Breast epithelium (tissue), 3 donors: ENCODE measurements at regions not wholly inside any gene's neighbourhood (a gene's known extent, or its start where the extent isn't known, plus 50 kb on each side); places are given as distances from the start of the nearest gene placed in this dataset.

Source experiments
- CTCF ChIP-seq, 3 donors: fragments of 450-650 bp; IDR thresholded peaks; one replicate each; pipeline ENCODE4 v1.5.1; 2016 to 2017; ENCODE audit warnings: antibody characterized with exemption in 3 of 3, mild to moderate bottlenecking in 3 of 3, moderate library complexity in 3 of 3
- POLR2AphosphoS5 ChIP-seq, 3 donors: sonication (generic); formaldehyde crosslinking; IDR thresholded peaks; one replicate each; pipeline ENCODE4 v1.6.1; 2017; ENCODE audit warnings: antibody characterized with exemption in 3 of 3

DNA sequence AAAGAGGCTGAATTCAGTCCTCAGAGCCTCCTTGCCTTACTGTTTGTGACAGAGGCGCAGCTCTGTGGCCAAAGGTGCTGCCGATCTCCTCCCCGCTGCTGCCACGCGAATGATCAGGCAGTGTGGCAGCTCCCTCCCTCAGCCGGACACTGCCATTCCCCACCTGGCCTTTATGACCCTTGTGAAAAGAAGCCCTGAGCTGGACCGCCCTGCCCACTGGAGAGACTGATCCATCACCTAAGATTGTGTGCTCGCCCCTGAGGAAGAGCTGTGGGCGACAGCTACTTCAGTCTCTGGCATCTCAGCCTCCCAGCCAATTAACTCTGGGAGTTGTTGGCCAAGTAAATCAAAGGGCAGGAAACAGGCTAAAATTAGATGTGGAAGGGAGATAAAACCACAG lies 90.9 kb downstream of the CARTPT start:
- TF ChIP-seq CTCF (IDR thresholded peaks at IDR 0.05) (no peak), POLR2AphosphoS5 (IDR thresholded peaks at IDR 0.05) (no peak)
